Endothelial cell of umbilical vein (primary cell): ENCODE measurements at regions not wholly inside any gene's neighbourhood (a gene's known extent, or its start where the extent isn't known, plus 50 kb on each side); places are given as distances from the start of the nearest gene placed in this dataset.

Source experiments
- BruUV-seq: library from RNA; stranded (reverse); fragments of 400-500 nt; replicated peaks from 2 replicates; lab custom pipeline; 2021; lab: Mats Ljungman, UMichigan
- CTCF ChIA-PET: fragments of 300-600, 350-600 bp; sonication (Branson Sonifier 250); formaldehyde crosslinking; loops from one replicate; lab custom pipeline; 2021; ENCODE audit warnings: antibody characterized with exemption, inconsistent platforms; lab: Charles Lee
- POLR2A ChIA-PET: fragments of 300-600, 350-600 bp; sonication (Branson Sonifier 250); formaldehyde crosslinking; loops from one replicate; lab custom pipeline; 2021; ENCODE audit warnings: antibody characterized with exemption, inconsistent platforms; lab: Charles Lee
- DNase-seq: peaks from one replicate; pipeline ENCODE4 v3.0.0-alpha.2; 2011; ENCODE audit warnings: low read depth, low spot score
- FAIRE-seq: peaks from 2 replicates; lab custom pipeline; 2011; peaks lifted over from hg19 to GRCh38; lab: Jason Lieb, UNC
- H2AFZ ChIP-seq: 2 replicates; pipeline ENCODE4 v1.6.0; 2012; ENCODE audit warnings: low read depth, low read length, control low read depth, inconsistent platforms
- H3K27ac ChIP-seq: 2 replicates; pipeline ENCODE4 v1.5.1; 2011; ENCODE audit warnings: low read depth, mild to moderate bottlenecking, control low read depth, low read length, moderate library complexity; ENCODE audit not compliant: insufficient read depth
- H3K27me3 ChIP-seq, 2 experiments: 2 replicates each; pipeline versions ENCODE4 v1.6.0 to v1.6.1; 2011; ENCODE audit warnings: low read length in 2 of 2, mixed read lengths in 1 of 2; ENCODE audit not compliant: control insufficient read depth in 2 of 2, insufficient read depth in 2 of 2
- H3K36me3 ChIP-seq, 2 experiments: 2 replicates in 1 of 2; 3 replicates in 1 of 2; pipeline ENCODE4 v1.5.1; 2011; ENCODE audit warnings: low read length in 2 of 2, mild to moderate bottlenecking in 1 of 2, moderate library complexity in 1 of 2; ENCODE audit not compliant: control insufficient read depth in 2 of 2, insufficient read depth in 2 of 2; ENCODE audit errors: extremely low read depth in 1 of 2
- H3K4me1 ChIP-seq: 3 replicates; pipeline ENCODE4 v1.5.1; 2011; ENCODE audit warnings: mild to moderate bottlenecking, low read length; ENCODE audit not compliant: control insufficient read depth, insufficient read depth; ENCODE audit errors: extremely low read depth
- H3K4me2 ChIP-seq: 2 replicates; pipeline ENCODE4 v1.6.1; 2011; ENCODE audit warnings: low read length, control low read depth, mixed read lengths; ENCODE audit not compliant: insufficient read depth
- H3K4me3 ChIP-seq, 3 experiments: fragments of 200-600 bp in 1 of 3; sonication (generic), shearing (Covaris generic) in 1 of 3; replicated peaks in 1 of 3; 2 replicates each; pipeline ENCODE4 v1.5.1; 2011 to 2016; ENCODE audit warnings: control low read depth in 3 of 3, low read length in 3 of 3, mild to moderate bottlenecking in 2 of 3, inconsistent platforms in 1 of 3, low read depth in 1 of 3, moderate library complexity in 1 of 3; ENCODE audit not compliant: insufficient read depth in 1 of 3
- H3K79me2 ChIP-seq: 2 replicates; pipeline ENCODE4 v1.6.0; 2012; ENCODE audit warnings: low read length, inconsistent platforms; ENCODE audit not compliant: control insufficient read depth, insufficient read depth
- H3K9ac ChIP-seq: replicated peaks from 2 replicates; pipeline ENCODE3; 2011; ENCODE audit warnings: low read length, control low read depth; ENCODE audit not compliant: insufficient read depth; ENCODE audit errors: extremely low read depth
- H3K9me1 ChIP-seq: replicated peaks from 3 replicates; pipeline ENCODE4 v1.6.0; 2011; ENCODE audit warnings: mild to moderate bottlenecking, low read length; ENCODE audit not compliant: control insufficient read depth, insufficient read depth; ENCODE audit errors: extremely low read depth
- H3K9me3 ChIP-seq: replicated peaks from 2 replicates; pipeline ENCODE4 v1.5.1; 2012; ENCODE audit warnings: low read length, inconsistent platforms; ENCODE audit not compliant: control insufficient read depth, insufficient read depth
- H4K20me1 ChIP-seq: replicated peaks from 2 replicates; pipeline ENCODE3; 2011; ENCODE audit warnings: mild to moderate bottlenecking, low read length; ENCODE audit not compliant: control insufficient read depth, insufficient read depth; ENCODE audit errors: extremely low read depth
- EZH2 ChIP-seq: IDR thresholded peaks from 2 replicates; pipeline ENCODE4 v1.6.1; 2012; ENCODE audit warnings: borderline replicate concordance, low read depth, mild to moderate bottlenecking, moderate library complexity, low read length, inconsistent platforms; ENCODE audit not compliant: severe bottlenecking
- FOS ChIP-seq: IDR thresholded peaks from 2 replicates; pipeline ENCODE4 v1.6.1; 2011; ENCODE audit warnings: mild to moderate bottlenecking, low read length, moderate library complexity, borderline replicate concordance; ENCODE audit not compliant: insufficient read depth
- GATA2 ChIP-seq: IDR thresholded peaks from 2 replicates; pipeline ENCODE4 v1.7.0; 2011; ENCODE audit warnings: low read depth, mild to moderate bottlenecking, moderate library complexity, mixed read lengths, low read length; ENCODE audit not compliant: insufficient read length, insufficient read depth
- JUN ChIP-seq: IDR thresholded peaks from 2 replicates; pipeline ENCODE4 v1.6.1; 2011; ENCODE audit warnings: borderline replicate concordance, low read depth; ENCODE audit not compliant: insufficient read length, insufficient read depth
- MYC ChIP-seq: IDR thresholded peaks from one replicate; pipeline ENCODE4 v1.6.1; 2011; ENCODE audit warnings: mild to moderate bottlenecking, low read depth, low read length
- POLR2A ChIP-seq: IDR thresholded peaks from 2 replicates; pipeline ENCODE4 v1.6.1; 2012; ENCODE audit warnings: low read depth, mild to moderate bottlenecking, control low read depth, low read length
- POLR2AphosphoS5 ChIP-seq: IDR thresholded peaks from 2 replicates; pipeline ENCODE4 v1.6.1; 2012; ENCODE audit warnings: low read depth, mild to moderate bottlenecking, control low read depth, low read length, moderate library complexity; ENCODE audit not compliant: insufficient read depth
- dilution Hi-C: fragments of 300-500 bp; cut with MboI; formaldehyde crosslinking; loops from one replicate; pipeline ENCODE4 v1.15.0; 2019; ENCODE audit warnings: low sequenced_read_pairs; ENCODE audit not compliant: extremely low pct_ligation_motif_present
- intact Hi-C: fragments of 100-400 bp; cut with micrococcal nuclease; formaldehyde crosslinking; loops from one replicate; pipeline ENCODE4 v1.10.0; 2022
- TF ChIP-seq, protein P1 (sequence below), 2 donors: IDR thresholded peaks; 1 replicate in 1 of 2; 2 replicates in 1 of 2; pipeline ENCODE4 v1.5.1; 2011; ENCODE audit warnings: low read length in 2 of 2, mild to moderate bottlenecking in 2 of 2, moderate library complexity in 2 of 2, control low read depth in 1 of 2, inconsistent platforms in 1 of 2, low read depth in 1 of 2; ENCODE audit not compliant: insufficient read depth in 1 of 2; ENCODE audit errors: extremely low read depth in 1 of 2
- TF ChIP-seq, protein P2 (sequence below): IDR thresholded peaks from 2 replicates; pipeline ENCODE4 v1.6.1; 2011; ENCODE audit not compliant: insufficient read depth, insufficient read length

DNA sequence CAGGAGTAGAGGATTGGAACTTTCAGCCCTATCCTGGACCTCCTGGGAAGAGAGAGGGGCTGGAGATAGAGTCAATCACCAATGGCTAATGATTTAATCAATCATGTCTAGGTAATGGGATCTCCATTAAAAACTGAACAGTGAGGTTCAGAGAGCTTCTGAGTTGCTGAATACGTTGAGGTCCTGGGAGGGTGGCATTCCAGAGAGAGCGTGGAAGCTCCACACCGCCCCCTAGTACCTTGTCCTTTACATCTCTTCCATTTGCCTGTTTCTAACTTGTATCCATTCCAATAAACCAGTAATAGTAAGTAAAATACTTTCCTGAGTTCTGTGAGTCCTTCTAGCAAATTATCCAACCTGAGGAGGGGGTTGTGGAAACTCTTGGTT lies 101.7 kb downstream of the B3GNT2 start:
- Histone ChIP-seq H3K27me3 (no peaks in the 10 kb centered on the region), H4K20me1 (no peaks in the 10 kb centered on the region), H3K4me1 (no peaks in the 10 kb centered on the region), H3K4me3 (no peak overlapping the region), H3K9me3 (no peaks in the 10 kb centered on the region), H3K27ac (no peak overlapping the region), H3K79me2 (no peaks in the 10 kb centered on the region), H2AFZ (no peak overlapping the region), H3K9ac (no peak overlapping the region), H3K36me3 (no peaks in the 10 kb centered on the region), H3K9me1 (no peaks in the 10 kb centered on the region), H3K4me2 (no peak overlapping the region)
- ChIA-PET POLR2A (no interaction called here), CTCF (interaction anchor here (0.8 to 1.5 kb wide), 6 partner anchors 9 to 304 kb away, joined by 3 to 8 read pairs (median 3); no protein-coding TSS in a partner anchor)
- dilution Hi-C loops = no loop called here
- DNase-seq (no peak), FAIRE-seq (no peak)
- BruUV-seq = no TSS peak
- TF ChIP-seq, protein P1, sequence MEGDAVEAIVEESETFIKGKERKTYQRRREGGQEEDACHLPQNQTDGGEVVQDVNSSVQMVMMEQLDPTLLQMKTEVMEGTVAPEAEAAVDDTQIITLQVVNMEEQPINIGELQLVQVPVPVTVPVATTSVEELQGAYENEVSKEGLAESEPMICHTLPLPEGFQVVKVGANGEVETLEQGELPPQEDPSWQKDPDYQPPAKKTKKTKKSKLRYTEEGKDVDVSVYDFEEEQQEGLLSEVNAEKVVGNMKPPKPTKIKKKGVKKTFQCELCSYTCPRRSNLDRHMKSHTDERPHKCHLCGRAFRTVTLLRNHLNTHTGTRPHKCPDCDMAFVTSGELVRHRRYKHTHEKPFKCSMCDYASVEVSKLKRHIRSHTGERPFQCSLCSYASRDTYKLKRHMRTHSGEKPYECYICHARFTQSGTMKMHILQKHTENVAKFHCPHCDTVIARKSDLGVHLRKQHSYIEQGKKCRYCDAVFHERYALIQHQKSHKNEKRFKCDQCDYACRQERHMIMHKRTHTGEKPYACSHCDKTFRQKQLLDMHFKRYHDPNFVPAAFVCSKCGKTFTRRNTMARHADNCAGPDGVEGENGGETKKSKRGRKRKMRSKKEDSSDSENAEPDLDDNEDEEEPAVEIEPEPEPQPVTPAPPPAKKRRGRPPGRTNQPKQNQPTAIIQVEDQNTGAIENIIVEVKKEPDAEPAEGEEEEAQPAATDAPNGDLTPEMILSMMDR (IDR thresholded peaks at IDR 0.05; ENCODE audit: extremely low read depth in 1 of 2, insufficient read depth in 1 of 2, low read depth in 1 of 2, low read length in 2 of 2) = peak in 1 of 2 donors; percentile 18
- TF ChIP-seq POLR2AphosphoS5 = no peak
- intact Hi-C loops = no loop called here

DNA sequence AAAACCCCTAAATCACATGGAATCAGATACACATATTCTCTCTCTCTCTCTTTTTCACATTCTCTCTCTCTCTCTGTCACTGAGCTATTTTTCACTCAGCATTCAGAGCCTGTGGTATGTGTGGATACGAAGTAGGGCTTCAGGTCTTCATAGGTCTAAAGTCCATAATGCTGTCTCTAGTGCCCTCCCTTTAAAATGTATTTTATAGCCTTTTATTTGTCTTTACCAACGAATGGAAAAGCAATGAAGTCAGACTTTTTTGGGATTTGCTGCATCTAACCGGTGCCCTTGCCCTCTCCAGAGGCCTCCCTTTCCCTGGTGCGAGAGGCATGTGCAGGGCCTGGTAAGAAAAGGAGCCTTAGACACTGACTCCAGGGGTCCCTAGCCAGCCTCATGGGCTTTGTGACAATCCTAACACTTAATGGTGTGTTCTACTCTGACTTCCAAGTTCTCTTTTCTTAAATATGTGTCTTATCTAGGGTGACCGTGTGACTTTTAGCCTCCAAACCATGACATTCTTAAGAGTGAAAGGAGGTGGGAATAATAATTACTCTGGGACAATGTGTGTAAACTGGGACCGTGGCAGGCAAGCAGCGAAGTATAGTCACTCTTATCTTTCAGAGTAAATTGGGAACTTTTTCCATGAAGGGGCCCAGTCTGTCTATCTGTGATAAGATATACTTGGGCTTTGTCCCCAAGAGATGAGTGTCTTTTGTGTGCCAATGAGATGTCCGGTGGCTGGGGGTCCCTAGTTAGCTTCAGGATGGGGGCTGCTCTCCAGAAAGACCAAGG lies 101.1 kb downstream of the B3GNT2 start:
- CTCF ChIA-PET = interaction anchor here (0.8 to 1.5 kb wide), 5 partner anchors 8 to 304 kb away, joined by 3 to 8 read pairs (median 3); no protein-coding TSS in a partner anchor
- Histone ChIP-seq H4K20me1 (no peaks in the 10 kb centered on the region), H3K79me2 (no peaks in the 10 kb centered on the region), H3K36me3 (no peaks in the 10 kb centered on the region), H3K4me1 (no peaks in the 10 kb centered on the region), H2AFZ (no peak overlapping the region), H3K9ac (no peak overlapping the region), H3K27ac (no peak overlapping the region), H3K4me2 (no peak overlapping the region), H3K9me3 (no peaks in the 10 kb centered on the region), H3K9me1 (no peaks in the 10 kb centered on the region), H3K4me3 (no peak overlapping the region), H3K27me3 (no peaks in the 10 kb centered on the region)
- TF ChIP-seq POLR2A (no peak), FOS (no peak), GATA2 (no peak), EZH2 (no peak), JUN (no peak), POLR2AphosphoS5 (no peak), MYC (no peak)
- TF ChIP-seq, protein P2, sequence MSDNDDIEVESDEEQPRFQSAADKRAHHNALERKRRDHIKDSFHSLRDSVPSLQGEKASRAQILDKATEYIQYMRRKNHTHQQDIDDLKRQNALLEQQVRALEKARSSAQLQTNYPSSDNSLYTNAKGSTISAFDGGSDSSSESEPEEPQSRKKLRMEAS = no peak
- TF ChIP-seq, protein P1 (IDR thresholded peaks at IDR 0.05; ENCODE audit: extremely low read depth in 1 of 2, insufficient read depth in 1 of 2, low read depth in 1 of 2, low read length in 2 of 2) = no peak
- dilution Hi-C loops (no loop called here), intact Hi-C loops (no loop called here)
- FAIRE-seq (no peak), DNase-seq (no peak)
- BruUV-seq = no TSS peak
- POLR2A ChIA-PET = no interaction called here
